HG02870 (cell line): ENCODE measurements at regions not wholly inside any gene's neighbourhood (a gene's known extent, or its start where the extent isn't known, plus 50 kb on each side); places are given as distances from the start of the nearest gene placed in this dataset.
"Not testable (repeated sequence)": the region's sequence is repeated elsewhere in the genome, so short reads cannot be mapped to it uniquely, and the experiment has no call there.

ENCODE experiments used
- ATAC-seq: cut with Tn5 transposase; IDR thresholded peaks from one replicate; pipeline ENCODE4 v1.9.1; 2021; ENCODE audit warnings: mild to moderate bottlenecking, moderate library complexity; ENCODE audit not compliant: unreplicated experiment

- no peak for ATAC-seq
Measured at GRCh38 chr12:46711756-46712155, 114.0 kb downstream of the SLC38A4 start.

DNA sequence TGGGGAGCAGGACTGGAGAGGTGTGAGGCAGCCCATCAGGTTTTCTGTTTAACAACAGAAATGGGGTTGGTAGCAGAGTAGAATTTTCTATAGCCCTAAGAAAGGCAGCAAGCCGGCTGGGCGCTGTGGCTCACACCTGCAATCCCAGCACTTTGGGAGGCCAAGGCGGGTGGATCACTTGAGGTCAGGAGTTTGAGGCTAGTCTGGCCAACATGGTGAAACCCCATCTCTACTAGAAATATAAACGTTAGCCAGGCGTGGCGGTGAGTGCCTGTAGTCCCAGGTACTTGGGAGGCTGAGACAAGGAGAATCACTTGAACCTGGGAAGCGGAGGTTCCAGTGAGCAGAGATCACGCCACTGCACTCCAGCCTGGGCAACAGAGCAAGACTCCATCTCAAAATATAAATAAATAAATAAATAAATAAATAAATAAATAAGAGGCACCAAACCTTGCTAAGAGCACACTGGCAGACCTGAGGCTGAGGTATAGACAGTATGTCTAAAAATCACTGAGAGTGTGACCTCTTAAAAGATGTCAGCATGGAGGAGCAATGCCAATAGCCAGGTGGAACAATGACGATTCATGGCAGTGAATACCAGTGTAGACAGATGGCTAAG, 115.6 kb downstream of the SLC38A4 start:
- ATAC-seq = no peak

GRCh38 chr12:46702581-46703344, 123.0 kb downstream of the SLC38A4 start:
- ATAC-seq = no peak

- ATAC-seq = no peak
Measured at GRCh38 chr12:46701356-46701755, 124.4 kb downstream of the SLC38A4 start.

GRCh38 chr12:46699986-46700385, 125.8 kb downstream of the SLC38A4 start:
- no peak for ATAC-seq

GRCh38 chr12:46698003-46698402, 127.8 kb downstream of the SLC38A4 start:
- ATAC-seq = no peak

GRCh38 chr12:46693518-46693917, 132.3 kb downstream of the SLC38A4 start:
- ATAC-seq = no peak

DNA sequence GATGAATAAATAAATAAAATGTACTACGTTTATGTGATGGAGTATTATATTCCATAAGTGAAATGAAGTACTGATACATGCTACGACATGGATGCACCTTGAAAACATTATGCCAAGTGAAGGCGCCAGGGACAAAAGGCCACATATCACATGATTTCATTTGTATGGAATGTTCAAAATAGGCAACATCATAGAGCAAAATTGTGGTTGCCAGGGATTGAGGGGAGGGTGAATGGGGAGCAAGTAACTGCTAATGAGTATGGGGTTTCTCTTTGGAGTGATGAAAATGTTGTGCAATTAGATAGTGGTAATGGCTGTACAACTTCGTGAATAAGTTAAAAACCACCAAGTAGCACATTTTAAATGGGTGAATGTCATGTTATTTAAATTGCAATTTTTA, 132.8 kb downstream of the SLC38A4 start:
- ATAC-seq = no peak

DNA sequence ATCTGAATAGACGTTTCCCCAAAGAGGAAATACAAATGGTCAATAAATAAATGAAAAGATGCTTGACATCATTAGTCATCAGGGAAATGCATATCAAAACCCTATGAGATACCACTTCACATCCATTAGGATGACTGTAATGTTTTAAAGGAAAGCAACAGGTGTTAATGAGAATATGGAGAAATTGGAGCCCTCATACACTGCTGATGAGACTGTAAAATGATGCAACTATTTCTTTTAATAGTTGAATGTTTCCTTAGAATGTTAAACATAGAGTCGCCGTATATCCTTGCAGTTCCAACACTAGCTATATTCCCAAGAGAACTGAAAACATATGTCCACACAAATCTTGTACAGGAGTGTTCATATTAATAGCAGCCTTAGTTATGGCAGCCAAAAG, 133.2 kb downstream of the SLC38A4 start:
- no peak for ATAC-seq

DNA sequence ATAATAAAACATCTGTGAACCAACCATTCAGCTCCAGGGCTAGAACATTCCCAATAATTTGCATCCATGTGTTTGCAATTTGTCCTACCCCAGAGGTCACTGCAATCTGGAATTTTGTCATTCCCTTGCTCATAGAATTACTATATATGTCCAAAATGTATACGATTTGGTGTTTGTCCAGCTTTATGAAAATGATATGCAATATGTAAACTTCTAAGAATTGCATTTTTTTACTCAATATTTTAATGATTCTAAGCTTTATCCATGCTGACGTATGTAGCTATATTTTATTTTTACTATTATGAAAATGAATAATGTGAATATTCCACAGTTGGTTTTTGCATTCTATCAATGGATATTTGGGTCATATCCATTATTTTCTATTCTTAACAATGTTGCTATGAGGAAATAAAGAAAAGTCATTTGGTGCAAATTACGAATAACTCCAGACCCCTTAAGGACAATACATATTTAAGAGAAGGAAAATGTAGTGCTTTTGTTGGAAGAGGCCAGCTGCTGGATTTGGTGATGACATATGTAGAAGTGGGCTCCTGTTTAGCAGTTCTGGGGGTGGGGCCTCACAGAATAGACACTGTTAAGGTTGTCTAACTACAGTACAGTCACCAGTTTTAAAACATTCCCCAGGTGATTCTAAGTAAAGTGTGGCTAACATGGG, 139.4 kb downstream of the SLC38A4 start:
- no peak for ATAC-seq

DNA sequence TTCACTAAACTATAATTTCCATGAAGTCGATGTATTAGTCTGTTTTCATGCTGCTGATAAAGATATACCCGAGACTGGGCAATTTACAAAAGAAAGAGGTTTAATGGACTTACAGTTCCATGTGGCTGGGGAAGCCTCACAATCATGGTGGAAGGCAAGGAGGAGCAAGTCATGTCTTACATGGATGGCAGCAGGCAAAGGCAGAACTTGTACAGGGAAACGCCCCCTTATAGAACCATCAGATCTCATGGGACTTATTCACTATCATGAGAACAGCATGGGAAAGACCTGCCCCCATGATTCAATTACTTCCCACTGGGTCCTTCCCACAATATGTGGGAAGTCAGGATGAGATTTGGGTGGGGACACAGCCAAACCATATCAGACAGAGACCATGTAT, 141.6 kb downstream of the SLC38A4 start:
- not testable (repeated sequence) for ATAC-seq

DNA sequence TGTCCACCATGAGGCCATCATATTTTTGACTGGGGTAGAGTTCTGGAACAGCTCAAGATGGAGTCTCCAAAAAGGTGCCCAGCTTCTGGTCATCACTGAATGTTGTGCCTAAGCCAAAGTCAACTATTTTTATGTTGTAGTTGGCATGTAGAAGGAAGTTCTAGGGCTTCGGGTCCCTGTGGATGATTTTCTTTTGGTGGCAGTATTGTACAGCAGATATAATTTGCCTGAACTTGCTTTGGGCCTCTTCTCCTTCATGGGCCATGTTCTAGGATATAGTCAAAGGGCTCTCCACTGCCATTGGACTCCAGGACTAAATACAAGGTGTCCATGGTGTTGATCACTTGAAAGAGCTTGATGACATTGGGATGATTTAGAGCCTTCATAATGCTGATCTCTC, 143.6 kb downstream of the SLC38A4 start:
- ATAC-seq = no peak

DNA sequence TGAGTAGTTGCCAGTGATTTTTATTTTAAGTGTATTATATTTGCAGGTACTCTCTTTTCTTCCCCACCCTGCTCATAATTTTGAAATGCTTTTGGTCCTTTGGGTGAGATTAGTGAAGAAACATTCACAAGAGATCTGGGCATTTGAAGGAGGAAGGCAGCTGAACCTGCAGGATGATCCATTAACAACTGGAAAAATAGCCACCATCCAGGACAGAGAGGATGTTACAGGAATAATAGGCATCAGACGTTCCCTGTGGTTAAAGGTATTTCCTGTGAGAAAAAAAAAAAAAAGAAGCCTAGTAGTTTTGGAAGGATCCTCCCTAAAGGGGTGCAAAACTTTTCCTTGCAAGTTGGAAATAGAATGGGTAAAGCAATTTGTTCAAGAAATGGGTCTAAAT, 145.3 kb downstream of the SLC38A4 start:
- ATAC-seq = no peak

DNA sequence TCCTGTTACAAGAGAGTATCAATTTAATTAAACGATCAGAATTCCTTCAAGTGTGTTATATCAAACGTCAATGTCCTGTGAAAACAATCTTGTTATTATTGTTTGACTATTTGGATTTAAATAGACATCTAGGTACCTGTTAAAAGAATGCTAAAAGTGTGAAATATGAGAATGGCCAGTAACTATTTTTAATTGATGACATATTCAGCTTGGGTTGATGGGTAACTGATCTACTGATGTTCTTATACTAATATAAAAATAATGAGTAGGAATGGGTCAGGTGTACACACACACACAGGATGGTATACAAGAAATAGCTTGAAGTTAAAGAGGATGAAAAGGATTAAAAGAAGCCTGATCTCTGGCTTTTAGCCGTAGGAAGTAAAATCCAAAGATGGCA, 146.0 kb downstream of the SLC38A4 start:
- no peak for ATAC-seq

- ATAC-seq = no peak
Measured at GRCh38 chr12:46678426-46678825, 147.4 kb downstream of the SLC38A4 start.

DNA sequence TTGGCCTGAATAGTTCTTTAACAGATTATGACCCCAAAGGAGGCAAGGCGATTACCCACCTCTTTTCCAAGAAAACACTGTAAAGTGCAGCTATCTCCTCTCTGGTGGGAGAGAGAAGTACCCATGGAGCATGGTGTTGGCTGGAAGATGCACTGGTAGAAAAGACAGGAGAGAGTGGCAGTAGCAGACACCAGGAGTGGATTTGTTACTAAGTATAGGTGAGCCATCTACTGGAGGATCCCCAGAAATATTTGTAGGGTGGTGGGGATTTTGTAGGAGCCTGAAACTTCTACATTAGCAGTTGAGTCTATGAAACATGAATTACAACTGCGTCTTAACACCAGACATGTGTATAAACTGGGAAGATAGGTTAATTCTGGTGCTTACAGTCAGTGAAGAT, 148.0 kb downstream of the SLC38A4 start:
- ATAC-seq = no peak

DNA sequence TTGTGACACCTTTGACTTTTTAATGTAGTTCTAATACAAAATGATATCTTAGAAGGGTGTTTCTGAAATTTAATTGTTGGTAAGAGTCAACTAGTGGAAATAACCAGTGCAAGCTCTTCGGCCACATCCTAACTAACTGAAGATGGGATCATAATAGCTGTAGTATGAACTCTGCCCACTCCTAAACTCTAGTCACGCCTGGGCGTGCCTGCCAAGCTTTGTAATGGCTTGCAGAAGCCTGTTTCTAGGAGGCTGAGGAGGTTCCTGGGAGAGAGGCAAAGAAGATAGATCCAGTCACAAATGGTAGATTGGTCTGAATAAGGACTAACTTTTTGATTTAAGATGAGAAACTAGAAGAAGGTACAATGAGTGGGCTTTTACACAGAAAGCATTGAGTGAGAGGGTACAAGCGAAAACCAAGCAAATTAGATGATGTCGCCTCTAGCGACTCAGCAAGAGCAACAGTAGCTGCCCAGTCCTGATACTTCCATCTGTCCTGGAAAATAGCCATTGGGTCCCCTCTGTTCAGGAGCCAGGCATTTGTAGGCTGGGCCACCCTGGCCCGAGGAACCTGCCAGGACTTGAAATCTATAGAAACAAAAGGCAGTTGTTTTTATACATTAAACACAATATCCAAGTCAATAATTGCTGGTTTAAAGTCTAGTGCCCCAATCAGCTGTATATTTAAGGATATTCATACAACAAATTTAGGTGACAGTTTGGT, 148.8 kb downstream of the SLC38A4 start:
- no peak for ATAC-seq

DNA sequence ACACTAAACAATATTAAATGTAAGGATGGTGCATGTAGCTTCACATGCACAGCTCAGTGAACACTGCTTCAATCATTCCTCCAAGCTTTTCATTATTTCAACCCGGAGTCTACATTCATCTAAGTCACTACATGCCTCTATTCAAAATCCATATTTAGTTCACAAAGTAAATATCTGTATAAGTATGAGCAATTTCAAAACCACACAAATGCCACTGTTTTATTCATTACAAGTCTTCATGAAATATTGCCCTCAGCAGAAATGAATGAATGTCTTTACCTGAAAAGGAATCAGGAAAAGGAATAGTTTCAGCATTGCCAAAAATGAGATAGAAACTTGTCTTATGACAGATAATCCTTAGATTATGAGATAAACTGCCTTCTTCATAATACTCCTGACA, 149.4 kb downstream of the SLC38A4 start:
- ATAC-seq = no peak

- no peak for ATAC-seq
Measured at GRCh38 chr12:46675736-46676135, 150.1 kb downstream of the SLC38A4 start.

GRCh38 chr12:46674800-46675199, 151.0 kb downstream of the SLC38A4 start:
- no peak for ATAC-seq

GRCh38 chr12:46674129-46674528, 151.7 kb downstream of the SLC38A4 start:
- no peak for ATAC-seq
